H7 (cell line): ENCODE measurements at regions not wholly inside any gene's neighbourhood (a gene's known extent, or its start where the extent isn't known, plus 50 kb on each side); places are given as distances from the start of the nearest gene placed in this dataset.

Source experiments
- DNase-seq: peaks from one replicate; pipeline ENCODE4 v3.0.0; 2012
- H3K27me3 ChIP-seq: 2 replicates; pipeline ENCODE4 v1.6.0; 2011; ENCODE audit warnings: mild to moderate bottlenecking, low read length; ENCODE audit not compliant: control insufficient read depth, insufficient read depth
- H3K36me3 ChIP-seq: replicated peaks from 2 replicates; pipeline ENCODE4 v1.5.1; 2011; ENCODE audit warnings: low read length; ENCODE audit not compliant: control insufficient read depth, insufficient read depth
- H3K4me3 ChIP-seq: 2 replicates; pipeline ENCODE4 v1.5.1; 2011; ENCODE audit warnings: low read depth, mild to moderate bottlenecking, control low read depth, low read length, moderate library complexity; ENCODE audit not compliant: insufficient read depth

DNA sequence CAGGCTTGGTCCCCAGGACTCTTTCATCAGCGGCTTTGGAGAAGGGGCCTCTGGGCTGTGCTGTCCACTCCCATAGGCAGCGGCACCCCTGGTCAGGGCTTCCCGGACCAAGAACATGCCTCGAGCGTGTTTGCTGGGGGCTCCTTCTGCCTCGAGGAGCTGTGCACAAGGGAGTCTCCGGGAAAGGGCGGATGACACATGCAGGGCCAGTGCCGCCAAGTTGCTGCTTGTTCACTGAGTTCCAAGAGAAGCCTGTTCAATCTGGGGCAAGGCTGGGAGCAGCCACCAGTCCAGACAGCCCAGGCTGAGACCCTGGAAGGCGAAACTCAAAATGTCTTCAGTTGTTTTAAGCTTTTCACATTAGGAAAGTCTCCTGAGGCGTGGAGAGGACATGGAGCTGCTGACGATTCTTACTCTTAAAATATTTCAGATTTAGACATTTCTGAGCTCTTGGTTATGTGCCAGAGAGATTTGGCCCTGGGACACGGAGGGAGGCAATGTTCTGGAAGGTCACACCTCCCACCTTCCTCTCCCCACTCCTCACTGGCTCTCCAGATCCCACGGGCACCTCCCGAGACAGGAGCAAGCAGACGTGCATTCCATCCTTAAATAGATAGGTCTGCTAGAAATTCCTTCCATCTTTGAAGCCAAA lies 84.5 kb upstream of the ZNF469 start:
- no peak overlapping the region for H3K4me3 ChIP-seq
- no peaks in the 10 kb centered on the region for H3K27me3 ChIP-seq
- no peaks in the 10 kb centered on the region for H3K36me3 ChIP-seq
- DNase-seq: no peak

DNA sequence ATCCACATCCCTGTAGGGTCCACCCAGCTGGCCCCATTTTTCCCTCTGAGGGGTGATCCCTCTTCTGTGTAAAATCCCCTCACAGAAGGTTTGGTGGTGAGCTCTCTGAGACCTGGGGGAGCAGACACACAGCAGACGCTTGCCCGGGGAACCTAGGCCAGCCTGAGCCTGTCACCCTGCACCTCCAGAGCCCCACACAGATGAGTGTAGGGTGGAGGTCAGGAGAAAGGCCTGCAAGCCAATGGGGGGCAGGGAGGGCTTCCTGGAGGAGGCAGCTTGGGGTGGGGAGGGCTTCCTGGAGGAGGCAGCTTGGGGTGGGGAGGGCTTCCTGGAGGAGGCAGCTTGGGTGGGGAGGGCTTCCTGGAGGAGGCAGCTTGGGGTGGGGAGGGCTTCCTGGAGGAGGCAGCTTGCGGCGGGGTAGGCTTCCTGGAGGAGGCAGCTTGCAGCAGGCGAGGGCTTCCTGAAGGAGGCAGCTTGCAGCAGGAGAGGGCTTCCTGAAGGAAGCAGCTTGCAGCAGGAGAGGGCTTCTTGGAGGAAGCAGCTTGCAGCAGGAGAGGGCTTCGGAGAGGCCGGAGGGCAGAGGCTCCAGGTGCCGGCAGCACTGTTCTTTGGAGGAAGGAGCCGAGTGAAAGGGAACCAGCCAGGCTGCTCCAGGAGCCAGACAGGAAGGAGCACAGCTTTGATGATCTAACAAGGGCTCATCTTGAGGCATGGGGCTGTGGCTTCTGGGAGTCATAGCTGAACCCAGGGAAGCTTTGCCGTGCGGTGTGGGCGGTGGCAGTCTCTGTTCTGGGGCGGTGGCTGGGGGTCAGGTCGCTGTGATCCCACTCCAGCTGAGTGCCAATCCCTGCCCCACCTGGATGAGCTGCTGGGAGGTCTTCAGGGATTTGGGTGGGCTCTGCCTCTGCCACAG lies 83.7 kb upstream of the ZNF469 start:
- H3K27me3 ChIP-seq: no peaks in the 10 kb centered on the region
- no peak overlapping the region for H3K4me3 ChIP-seq
- no peaks in the 10 kb centered on the region for H3K36me3 ChIP-seq
- no peak for DNase-seq

DNA sequence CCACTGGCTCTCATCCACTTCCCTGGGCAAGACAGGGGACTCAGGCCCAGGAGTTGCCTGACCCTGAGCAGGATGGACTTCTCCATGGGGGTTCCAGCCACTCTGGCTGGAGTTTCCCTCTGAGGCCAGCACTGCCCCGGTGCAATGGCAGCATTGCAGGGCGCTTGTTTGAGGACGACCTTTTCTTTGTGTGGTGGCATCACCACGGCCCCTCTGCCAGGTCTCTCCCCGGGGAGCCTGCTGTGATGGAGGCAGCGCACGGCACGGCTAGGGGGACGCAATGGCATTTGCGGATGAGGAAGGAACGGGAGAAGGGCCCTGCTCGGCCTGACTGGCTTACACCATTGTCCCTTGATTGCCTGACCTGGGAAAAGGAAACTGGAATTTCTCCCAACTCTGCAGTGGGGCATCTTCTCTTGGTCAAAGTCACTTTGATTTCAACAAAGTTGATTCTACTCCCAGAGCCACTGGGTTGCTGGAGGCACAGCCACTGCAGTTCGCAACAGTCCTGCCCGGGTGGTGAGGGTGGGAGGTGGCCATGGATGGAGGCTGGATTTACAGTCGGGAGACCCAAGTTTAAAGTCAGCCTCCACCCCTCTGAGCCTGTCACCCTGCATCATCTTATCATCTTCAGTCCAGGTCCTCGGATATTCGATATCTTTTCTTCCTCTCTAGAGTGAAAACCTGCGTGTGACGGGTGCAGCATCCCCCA lies 82.9 kb upstream of the ZNF469 start:
- no peak for DNase-seq
- Histone ChIP-seq H3K4me3 (no peak overlapping the region), H3K27me3 (no peaks in the 10 kb centered on the region), H3K36me3 (no peaks in the 10 kb centered on the region)

DNA sequence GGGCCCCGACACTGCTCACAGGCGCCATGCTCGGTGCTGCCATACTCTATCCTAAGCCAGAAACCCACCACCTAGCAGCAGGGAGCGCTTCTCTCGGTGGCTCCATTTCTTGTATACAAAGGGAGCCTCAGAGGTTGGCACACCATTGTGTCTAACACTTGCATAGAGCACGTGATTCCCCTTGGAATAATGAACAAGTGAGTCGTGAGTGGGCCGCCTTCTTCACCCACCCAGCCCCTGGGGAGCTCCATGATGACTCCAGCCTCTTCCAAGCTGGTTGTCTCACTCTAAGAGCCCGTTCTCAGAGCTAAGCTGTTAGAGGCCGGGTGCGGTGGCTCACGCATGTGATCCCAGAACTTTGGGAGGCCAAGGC lies 82.3 kb upstream of the ZNF469 start:
- H3K27me3 ChIP-seq: no peaks in the 10 kb centered on the region
- no peak for DNase-seq
- no peaks in the 10 kb centered on the region for H3K36me3 ChIP-seq
- no peak overlapping the region for H3K4me3 ChIP-seq

DNA sequence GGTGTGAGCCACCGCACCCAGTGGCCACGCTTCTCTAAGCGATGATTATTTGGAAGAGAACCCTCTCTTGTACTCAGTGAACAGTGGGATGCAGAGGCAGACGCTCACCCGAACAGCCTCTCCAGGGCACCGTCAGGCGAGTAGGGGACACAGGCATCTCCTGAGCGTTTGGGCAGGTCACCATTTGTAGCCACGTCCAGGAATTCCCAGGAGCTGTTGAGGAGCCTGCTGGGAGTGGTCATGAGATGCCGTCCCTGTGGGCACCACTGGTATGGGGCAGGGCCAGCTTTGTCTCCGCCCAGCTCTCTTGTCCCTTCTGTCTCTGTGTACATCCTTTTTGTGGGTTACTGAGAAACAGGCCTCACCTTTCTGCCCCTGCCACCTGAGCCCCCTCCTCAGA lies 81.3 kb upstream of the ZNF469 start:
- no peaks in the 10 kb centered on the region for H3K27me3 ChIP-seq
- no peak overlapping the region for H3K4me3 ChIP-seq
- DNase-seq: no peak
- H3K36me3 ChIP-seq: no peaks in the 10 kb centered on the region

DNA sequence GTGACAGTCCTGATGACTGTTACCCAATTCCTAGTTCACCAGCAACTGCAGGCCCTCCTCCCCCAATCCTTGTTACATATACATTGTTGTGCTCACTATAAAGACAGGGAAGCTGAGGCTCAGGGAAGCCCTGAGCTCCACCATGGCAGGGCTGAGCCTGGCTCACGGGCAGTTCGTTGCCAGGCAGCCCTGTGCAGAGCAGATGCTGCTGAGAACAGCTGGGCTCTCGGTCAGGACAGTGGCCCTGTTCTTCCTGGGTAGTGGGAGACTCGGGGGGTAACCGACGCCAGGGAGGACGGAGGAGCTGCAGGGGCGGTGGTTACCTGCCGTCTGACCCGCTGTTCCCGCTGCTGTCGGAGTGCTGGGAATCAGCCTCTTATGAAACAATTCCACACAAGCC lies 80.9 kb upstream of the ZNF469 start:
- no peaks in the 10 kb centered on the region for H3K36me3 ChIP-seq
- H3K27me3 ChIP-seq: no peaks in the 10 kb centered on the region
- no peak for DNase-seq
- no peak overlapping the region for H3K4me3 ChIP-seq

DNA sequence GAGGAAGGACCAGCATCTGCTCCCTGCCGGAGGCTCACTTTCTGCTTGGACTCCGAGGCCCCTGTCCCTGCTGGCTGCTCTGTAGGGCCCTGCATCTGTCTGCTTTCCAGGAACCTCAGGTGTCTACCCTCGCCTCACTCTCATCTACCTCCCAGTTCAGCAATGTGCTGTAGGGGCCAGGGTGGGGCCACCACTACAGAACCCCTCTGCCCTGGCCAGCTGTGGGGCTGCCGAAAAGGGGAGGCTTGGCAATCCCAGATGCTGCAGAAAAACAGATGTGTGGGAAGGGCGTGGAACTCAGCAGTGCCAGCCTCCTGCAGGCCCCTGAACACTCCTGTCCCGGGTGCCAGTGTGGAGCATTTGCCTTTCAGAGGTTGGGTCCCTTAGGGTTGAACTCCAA lies 80.1 kb upstream of the ZNF469 start:
- Histone ChIP-seq H3K27me3 (no peaks in the 10 kb centered on the region), H3K36me3 (no peaks in the 10 kb centered on the region), H3K4me3 (no peak overlapping the region)
- DNase-seq: no peak

DNA sequence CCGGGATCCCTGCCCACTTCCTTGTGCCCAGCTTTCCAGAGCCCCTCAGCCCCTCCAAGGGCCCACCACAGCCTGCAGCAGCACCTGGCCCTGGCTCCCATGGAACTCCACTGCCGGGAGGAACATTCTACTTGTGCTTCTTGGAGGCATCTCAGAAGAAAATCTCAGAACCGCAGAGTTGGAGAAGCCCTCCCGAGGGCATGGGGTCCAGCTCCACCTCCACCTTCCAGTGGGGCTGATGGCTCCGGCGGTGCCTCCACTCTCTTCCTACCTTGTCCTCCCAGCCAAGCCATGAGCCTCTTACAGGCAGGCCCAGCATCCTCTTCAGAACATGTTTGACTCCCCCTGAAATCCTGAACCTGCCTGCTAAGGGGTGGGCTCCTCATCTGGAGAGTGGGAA lies 79.4 kb upstream of the ZNF469 start:
- no peak overlapping the region for H3K4me3 ChIP-seq

DNA sequence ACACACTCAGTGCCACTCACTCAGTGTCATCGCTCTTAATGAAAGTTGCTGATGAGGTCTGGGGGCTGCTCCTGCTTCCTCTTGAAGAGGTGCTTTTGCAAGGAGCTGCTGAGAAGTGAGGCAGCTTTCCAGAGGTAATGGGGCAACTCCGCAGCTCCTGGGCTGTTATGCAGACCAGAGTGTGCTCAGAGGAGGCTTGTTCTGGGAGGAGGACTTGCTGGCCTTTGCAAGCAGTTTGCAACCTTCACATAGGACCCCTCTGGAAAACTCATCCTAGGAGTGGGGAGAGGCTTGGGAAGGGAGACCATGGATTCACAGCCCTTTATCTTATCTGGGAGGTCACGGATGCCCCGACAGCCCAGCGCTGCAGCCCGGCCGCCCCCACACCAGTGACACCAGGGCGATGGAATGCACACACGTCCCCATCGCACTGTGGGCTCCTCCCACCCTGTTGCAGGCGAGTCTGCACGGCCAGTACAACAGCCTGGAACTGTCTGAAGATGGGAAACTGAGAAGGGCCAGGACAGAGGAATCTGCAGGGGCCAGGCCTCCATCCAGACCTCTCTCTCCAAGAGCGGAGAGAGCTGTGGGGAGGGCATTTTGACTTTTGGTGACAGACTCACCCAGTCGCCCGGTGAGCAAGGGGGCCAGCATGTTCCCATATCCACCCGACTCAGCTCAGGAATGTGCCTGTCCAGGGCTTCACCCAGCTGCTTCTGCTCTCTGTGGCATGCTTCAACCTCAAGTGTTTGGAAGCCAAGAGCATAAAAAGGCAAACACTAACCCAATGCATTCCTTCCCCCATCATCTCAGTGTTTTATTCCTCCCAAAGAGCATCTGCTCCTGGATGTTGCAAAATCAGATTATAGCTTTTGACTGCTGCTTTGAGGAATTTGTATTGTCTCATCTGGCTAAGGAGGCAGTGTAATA lies 78.6 kb upstream of the ZNF469 start:
- Histone ChIP-seq H3K27me3 (no peaks in the 10 kb centered on the region), H3K36me3 (no peaks in the 10 kb centered on the region), H3K4me3 (no peak overlapping the region)
- peak; percentile 65 for DNase-seq

More for the DNA sequence above, 79.4 kb upstream of the ZNF469 start:
- no peaks in the 10 kb centered on the region for H3K27me3 ChIP-seq
- no peak for DNase-seq
- no peaks in the 10 kb centered on the region for H3K36me3 ChIP-seq

DNA sequence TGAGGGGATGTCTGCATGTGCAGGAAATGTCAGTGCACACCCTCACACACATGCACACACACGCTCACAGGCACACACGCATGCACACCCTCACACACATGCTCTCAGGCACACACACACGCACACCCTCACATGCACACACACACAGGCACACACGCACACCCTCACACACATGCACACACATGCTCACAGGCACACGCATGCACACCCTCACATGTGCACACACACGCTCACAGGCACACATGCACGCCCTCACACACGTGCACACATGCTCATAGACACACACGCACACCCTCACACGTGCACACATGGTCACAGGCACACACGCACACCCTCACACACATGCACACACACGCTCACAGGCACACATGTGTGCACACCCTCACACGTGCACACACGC lies 77.6 kb upstream of the ZNF469 start:
- Histone ChIP-seq H3K4me3 (no peak overlapping the region), H3K27me3 (no peaks in the 10 kb centered on the region), H3K36me3 (no peaks in the 10 kb centered on the region)
- DNase-seq: no peak

DNA sequence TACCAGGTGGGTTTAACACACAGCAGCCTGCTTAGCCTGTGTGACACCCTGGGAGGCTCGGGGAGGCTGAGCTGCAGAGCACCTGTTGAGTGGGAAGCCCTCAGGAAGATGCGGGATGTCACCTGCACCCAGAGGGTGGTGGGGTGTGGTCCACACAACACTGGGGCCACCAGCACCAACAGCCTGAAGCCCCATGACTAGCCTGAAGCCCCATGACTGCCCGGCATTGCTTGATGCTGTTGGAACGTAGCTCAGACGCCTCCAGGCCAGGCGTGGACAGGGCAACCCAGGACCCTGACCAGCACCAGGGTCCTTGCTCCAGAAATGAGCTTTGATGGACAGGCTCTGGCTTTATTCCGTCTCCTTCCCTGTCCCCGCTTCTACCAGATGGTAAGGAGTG lies 76.3 kb upstream of the ZNF469 start:
- Histone ChIP-seq H3K4me3 (no peak overlapping the region), H3K27me3 (no peaks in the 10 kb centered on the region), H3K36me3 (no peaks in the 10 kb centered on the region)
- no peak for DNase-seq

DNA sequence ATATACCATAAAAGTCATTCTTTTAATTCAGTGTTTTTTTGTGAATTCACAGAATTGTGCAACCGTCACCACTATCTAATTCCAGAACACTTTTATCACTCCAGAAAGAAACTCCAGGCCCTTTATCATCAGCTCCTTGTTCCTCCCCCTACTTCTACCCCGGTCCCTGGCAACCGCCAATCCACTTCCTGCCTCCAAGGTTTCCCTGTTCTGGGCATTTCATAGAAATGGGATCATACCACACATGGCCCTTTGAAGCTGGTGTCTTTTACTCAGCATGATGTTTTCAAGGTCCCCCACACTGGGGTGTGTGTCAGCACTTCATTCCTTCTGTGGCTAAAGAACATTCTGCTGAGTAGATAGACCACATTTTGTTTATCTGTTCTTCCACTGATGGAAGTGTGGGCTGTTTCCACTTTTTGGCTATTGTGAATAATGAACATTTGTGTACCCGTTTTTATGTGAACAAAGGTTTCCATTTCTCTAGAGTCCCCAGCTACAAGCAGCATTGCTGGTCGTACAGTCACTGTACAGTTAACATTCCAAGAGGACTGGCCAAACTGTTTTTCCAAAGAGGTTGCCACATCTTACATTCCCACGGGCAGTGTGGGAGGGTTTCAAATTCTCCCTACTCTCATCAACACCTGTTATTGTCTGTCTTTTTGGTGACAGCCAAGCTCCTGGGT lies 75.8 kb upstream of the ZNF469 start:
- Histone ChIP-seq H3K4me3 (no peak overlapping the region), H3K36me3 (no peaks in the 10 kb centered on the region), H3K27me3 (no peaks in the 10 kb centered on the region)
- DNase-seq: no peak

DNA sequence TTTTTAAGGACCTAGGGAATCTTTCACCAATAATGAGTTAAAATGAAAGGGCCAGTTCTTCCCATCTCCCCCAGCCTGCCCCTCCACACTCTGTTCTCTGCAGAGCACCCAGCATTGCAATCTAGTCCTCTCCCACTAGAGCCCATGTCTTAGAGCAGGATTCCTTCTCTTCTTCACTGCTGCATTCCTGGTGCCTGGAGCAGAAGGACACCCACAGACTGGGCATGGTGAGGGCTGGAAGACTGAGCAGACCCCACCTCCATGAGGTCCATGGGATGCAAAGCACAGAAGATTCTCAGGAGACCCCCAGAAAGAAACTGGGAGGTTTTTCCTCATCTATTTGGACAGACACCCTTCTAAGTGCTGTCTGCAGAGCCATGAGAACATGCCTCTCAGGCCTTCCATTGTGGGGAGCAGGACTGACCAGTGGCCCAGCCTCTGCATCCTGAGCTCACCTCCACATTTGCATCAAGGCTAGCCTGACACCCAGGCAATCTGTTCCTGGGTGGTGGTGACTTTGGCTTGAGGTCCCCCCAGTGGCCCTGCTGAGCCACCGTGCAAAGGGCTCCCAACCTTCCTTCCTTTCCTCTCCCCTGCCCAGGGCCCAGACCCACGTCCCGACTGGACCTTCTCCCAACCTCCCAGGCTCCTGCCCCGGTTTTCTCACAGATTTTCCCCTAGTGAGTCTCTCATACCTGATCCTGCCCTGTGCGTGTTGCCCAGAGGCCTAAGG lies 74.2 kb upstream of the ZNF469 start:
- Histone ChIP-seq H3K36me3 (no peaks in the 10 kb centered on the region), H3K27me3 (no peaks in the 10 kb centered on the region), H3K4me3 (no peak overlapping the region)
- DNase-seq: no peak
